ENCODE measurements at regions not wholly inside any gene's neighbourhood (a gene's known extent, or its start where the extent isn't known, plus 50 kb on each side); places are given as distances from the start of the nearest gene placed in this dataset.

- H3K36me3 ChIP-seq (replicated peaks) = no peaks in the 10 kb centered on the region
- no peak overlapping the region for H3K27ac ChIP-seq
- in situ Hi-C loops (cut with HindIII; ENCODE audit: low pct_ligation_motif_present, low sequenced_read_pairs) = no loop called here
- no peak for TF ChIP-seq CTCF (IDR thresholded peaks at IDR 0.05; ENCODE audit: low read depth, low read length, missing control alignments)
- no peak overlapping the region for H3K4me3 ChIP-seq (ENCODE audit: low read depth, low read length)
- no peak for DNase-seq
- no peaks in the 10 kb centered on the region for H3K27me3 ChIP-seq (replicated peaks)
Observed at GRCh38 chr7:118298771-118299170, 74.3 kb downstream of the ANKRD7 start.

GRCh38 chr7:118300177-118300576 lies 75.7 kb downstream of the ANKRD7 start:
- no peaks in the 10 kb centered on the region for H3K27me3 ChIP-seq (replicated peaks)
- in situ Hi-C loops (cut with HindIII; ENCODE audit: low pct_ligation_motif_present, low sequenced_read_pairs) = no loop called here
- no peak for TF ChIP-seq CTCF (IDR thresholded peaks at IDR 0.05; ENCODE audit: low read depth, low read length, missing control alignments)
- no peak for DNase-seq
- no peak overlapping the region for H3K4me3 ChIP-seq (ENCODE audit: low read depth, low read length)
- H3K36me3 ChIP-seq (replicated peaks) = no peaks in the 10 kb centered on the region
- H3K27ac ChIP-seq = no peak overlapping the region

GRCh38 chr7:118304100-118304499 lies 79.6 kb downstream of the ANKRD7 start:
- in situ Hi-C loops (cut with HindIII; ENCODE audit: low pct_ligation_motif_present, low sequenced_read_pairs) = no loop called here
- TF ChIP-seq CTCF (IDR thresholded peaks at IDR 0.05; ENCODE audit: low read depth, low read length, missing control alignments) = no peak
- no peak for DNase-seq
- Histone ChIP-seq H3K36me3 (replicated peaks) (no peaks in the 10 kb centered on the region), H3K27me3 (replicated peaks) (no peaks in the 10 kb centered on the region), H3K27ac (no peak overlapping the region), H3K4me3 (ENCODE audit: low read depth, low read length) (no peak overlapping the region)

GRCh38 chr7:118305671-118306070 lies 81.2 kb downstream of the ANKRD7 start:
- H3K36me3 ChIP-seq (replicated peaks) = no peaks in the 10 kb centered on the region
- DNase-seq = peak; percentile 41
- TF ChIP-seq CTCF (IDR thresholded peaks at IDR 0.05; ENCODE audit: low read depth, low read length, missing control alignments) = no peak
- H3K4me3 ChIP-seq (ENCODE audit: low read depth, low read length) = no peak overlapping the region
- H3K27me3 ChIP-seq (replicated peaks) = no peaks in the 10 kb centered on the region
- in situ Hi-C loops (cut with HindIII; ENCODE audit: low pct_ligation_motif_present, low sequenced_read_pairs) = no loop called here
- H3K27ac ChIP-seq = peak overlapping the region; percentile 18

- peak; percentile 43 for DNase-seq
- H3K27me3 ChIP-seq (replicated peaks) = no peaks in the 10 kb centered on the region
Observed at GRCh38 chr7:118306771-118307170, 82.3 kb downstream of the ANKRD7 start.

More at GRCh38 chr7:118306771-118307170, 82.3 kb downstream of the ANKRD7 start:
- in situ Hi-C loops (cut with HindIII; ENCODE audit: low pct_ligation_motif_present, low sequenced_read_pairs) = no loop called here
- no peaks in the 10 kb centered on the region for H3K36me3 ChIP-seq (replicated peaks)
- H3K27ac ChIP-seq = peak overlapping the region; percentile 22
- no peak for TF ChIP-seq CTCF (IDR thresholded peaks at IDR 0.05; ENCODE audit: low read depth, low read length, missing control alignments)
- H3K4me3 ChIP-seq (ENCODE audit: low read depth, low read length) = no peak overlapping the region

Measured in brain microvascular endothelial cell (primary cell).